ENCODE measurements at regions not wholly inside any gene's neighbourhood (a gene's known extent, or its start where the extent isn't known, plus 50 kb on each side); places are given as distances from the start of the nearest gene placed in this dataset.

DNA sequence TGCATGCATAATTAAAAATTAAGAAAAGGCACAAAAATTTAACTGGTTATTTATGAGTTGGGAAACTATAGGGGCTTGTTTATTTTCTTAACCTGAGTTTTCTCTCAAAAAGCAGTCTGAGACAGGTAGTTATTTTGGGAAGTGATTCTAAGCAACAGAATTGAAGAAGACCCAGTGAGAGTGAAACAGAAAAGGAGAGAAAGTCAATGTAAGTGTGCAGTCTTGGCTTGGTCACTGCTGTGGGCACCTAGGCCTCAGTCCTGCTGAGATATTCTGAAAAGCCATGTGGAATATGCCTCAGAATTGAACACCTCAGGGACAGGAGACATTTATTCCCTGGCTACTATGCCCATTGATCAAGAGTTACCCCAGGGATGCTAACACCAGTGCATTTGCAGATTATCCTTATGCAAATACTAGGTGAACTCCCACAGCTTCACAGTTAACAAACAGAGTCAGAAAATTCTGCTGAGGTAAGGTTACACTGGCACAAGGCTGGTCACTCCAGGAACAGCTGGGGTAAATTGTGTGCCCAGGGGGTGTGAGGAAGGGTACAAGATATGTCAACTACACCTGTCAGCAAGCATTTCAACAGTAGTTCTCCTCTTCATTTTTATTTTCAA is 222.7 kb downstream of the EFHB start:
- TF ChIP-seq CTCF (conservative IDR thresholded peaks at IDR 0.05) = no peak
- H3K27ac Mint-ChIP-seq = no peak overlapping the region

GRCh38 chr3:19702416-19703078 is 231.5 kb downstream of the EFHB start:
- 59 to 62% methylated on average over 17 to 60 of the region's 60 CpGs for WGBS, 2 experiments (ENCODE audit: insufficient coverage in 1 of 2, insufficient read length in 1 of 2)

More for the DNA sequence above, 222.7 kb downstream of the EFHB start:
- Histone ChIP-seq H3K9me3 (ENCODE audit: control insufficient read depth, low read length) (no peaks in the 10 kb centered on the region), H3K36me3 (ENCODE audit: control insufficient read depth, insufficient read depth, low read length) (no peaks in the 10 kb centered on the region), H3K27me3 (ENCODE audit: control insufficient read depth, insufficient read depth, low read length, poor library complexity, severe bottlenecking) (peaks cover 6% of the 10 kb centered on the region), H3K27ac (ENCODE audit: low read depth, low read length) (no peak overlapping the region), H3K9ac (ENCODE audit: extremely low read depth, low read length, poor library complexity, severe bottlenecking) (no peak overlapping the region), H3K4me3 (ENCODE audit: low read length) (peak overlapping the region; percentile 12), H3K4me1 (ENCODE audit: control insufficient read depth, insufficient read depth, low read length) (peaks cover 13% of the 10 kb centered on the region)
- Mint-ChIP-seq H3K4me1 (peaks cover 25% of the 10 kb centered on the region), H3K27me3 (ENCODE audit: insufficient read depth) (peaks cover 66% of the 10 kb centered on the region), H3K4me3 (no peak overlapping the region), H3K9me3 (no peaks in the 10 kb centered on the region), H3K36me3 (ENCODE audit: low read depth) (no peaks in the 10 kb centered on the region)
- peak; percentile 60 for DNase-seq

DNA sequence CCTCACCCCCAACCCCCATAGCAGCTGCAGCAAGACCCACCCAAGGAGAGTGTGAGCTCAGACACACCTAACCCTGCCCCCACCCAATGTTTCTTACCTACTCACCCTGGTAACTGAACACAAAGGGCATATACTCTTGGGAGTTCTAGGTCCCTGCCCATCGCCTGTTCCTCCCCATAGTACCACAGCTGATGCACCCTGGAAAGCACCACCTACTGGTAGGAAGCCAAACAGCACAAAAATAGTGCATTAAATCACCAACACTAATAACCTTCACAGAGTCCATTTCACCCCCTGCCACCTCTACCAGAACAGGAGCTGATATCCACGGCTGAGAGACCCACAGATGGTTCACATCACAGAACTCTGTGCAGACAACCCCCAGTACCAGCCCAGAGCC is 245.2 kb downstream of the EFHB start:
- peaks cover 44% of the 10 kb centered on the region for H3K9me3 Mint-ChIP-seq
- H3K27me3 Mint-ChIP-seq (ENCODE audit: insufficient read depth) = no peaks in the 10 kb centered on the region
- peaks cover 9% of the 10 kb centered on the region for H3K4me1 Mint-ChIP-seq
- no peaks in the 10 kb centered on the region for H3K4me1 ChIP-seq (ENCODE audit: control insufficient read depth, insufficient read depth, low read length)
- H3K36me3 ChIP-seq (ENCODE audit: control insufficient read depth, insufficient read depth, low read length) = no peaks in the 10 kb centered on the region
- no peak overlapping the region for H3K27ac Mint-ChIP-seq
- no peak overlapping the region for H3K9ac ChIP-seq (ENCODE audit: extremely low read depth, low read length, poor library complexity, severe bottlenecking)
- H3K27ac ChIP-seq (ENCODE audit: low read depth, low read length) = no peak overlapping the region
- H3K36me3 Mint-ChIP-seq (ENCODE audit: low read depth) = no peaks in the 10 kb centered on the region
- TF ChIP-seq CTCF (conservative IDR thresholded peaks at IDR 0.05) = peak; percentile 65
- no peak overlapping the region for H3K4me3 Mint-ChIP-seq
- H3K9me3 ChIP-seq (ENCODE audit: control insufficient read depth, low read length) = peaks cover 30% of the 10 kb centered on the region
- DNase-seq = peak; percentile 74
- WGBS, 2 experiments (ENCODE audit: insufficient coverage in 1 of 2, insufficient read length in 1 of 2) = 89 to 100% methylated on average over 1 to 2 of the region's 2 CpGs
- peak overlapping the region; percentile 33 for H3K4me3 ChIP-seq (ENCODE audit: low read length)
- no peaks in the 10 kb centered on the region for H3K27me3 ChIP-seq (ENCODE audit: control insufficient read depth, insufficient read depth, low read length, poor library complexity, severe bottlenecking)

More at GRCh38 chr3:19702416-19703078, 231.5 kb downstream of the EFHB start:
- Mint-ChIP-seq H3K27me3 (ENCODE audit: insufficient read depth) (peaks cover 23% of the 10 kb centered on the region), H3K4me3 (peak overlapping the region; percentile 51), H3K4me1 (peaks cover 13% of the 10 kb centered on the region), H3K9me3 (peaks cover 11% of the 10 kb centered on the region), H3K27ac (no peak overlapping the region), H3K36me3 (ENCODE audit: low read depth) (no peaks in the 10 kb centered on the region)
- no peak for DNase-seq
- no peak for TF ChIP-seq CTCF (conservative IDR thresholded peaks at IDR 0.05)
- H3K27me3 ChIP-seq (ENCODE audit: control insufficient read depth, insufficient read depth, low read length, poor library complexity, severe bottlenecking) = no peaks in the 10 kb centered on the region
- H3K36me3 ChIP-seq (ENCODE audit: control insufficient read depth, insufficient read depth, low read length) = no peaks in the 10 kb centered on the region
- H3K27ac ChIP-seq (ENCODE audit: low read depth, low read length) = no peak overlapping the region
- peak overlapping the region; percentile 50 for H3K4me3 ChIP-seq (ENCODE audit: low read length)
- H3K4me1 ChIP-seq (ENCODE audit: control insufficient read depth, insufficient read depth, low read length) = no peaks in the 10 kb centered on the region
- no peak overlapping the region for H3K9ac ChIP-seq (ENCODE audit: extremely low read depth, low read length, poor library complexity, severe bottlenecking)
- H3K9me3 ChIP-seq (ENCODE audit: control insufficient read depth, low read length) = no peaks in the 10 kb centered on the region

Measured in endodermal cell (in vitro differentiated cells).